ENCODE measurements at regions not wholly inside any gene's neighbourhood (a gene's known extent, or its start where the extent isn't known, plus 50 kb on each side); places are given as distances from the start of the nearest gene placed in this dataset.

- ATAC-seq = no peak
- no peak for DNase-seq
- intact Hi-C loops (cut with DNase I) = no loop called here
Observed at GRCh38 chr13:39887387-39887786, 231.9 kb downstream of the COG6 start.

DNA sequence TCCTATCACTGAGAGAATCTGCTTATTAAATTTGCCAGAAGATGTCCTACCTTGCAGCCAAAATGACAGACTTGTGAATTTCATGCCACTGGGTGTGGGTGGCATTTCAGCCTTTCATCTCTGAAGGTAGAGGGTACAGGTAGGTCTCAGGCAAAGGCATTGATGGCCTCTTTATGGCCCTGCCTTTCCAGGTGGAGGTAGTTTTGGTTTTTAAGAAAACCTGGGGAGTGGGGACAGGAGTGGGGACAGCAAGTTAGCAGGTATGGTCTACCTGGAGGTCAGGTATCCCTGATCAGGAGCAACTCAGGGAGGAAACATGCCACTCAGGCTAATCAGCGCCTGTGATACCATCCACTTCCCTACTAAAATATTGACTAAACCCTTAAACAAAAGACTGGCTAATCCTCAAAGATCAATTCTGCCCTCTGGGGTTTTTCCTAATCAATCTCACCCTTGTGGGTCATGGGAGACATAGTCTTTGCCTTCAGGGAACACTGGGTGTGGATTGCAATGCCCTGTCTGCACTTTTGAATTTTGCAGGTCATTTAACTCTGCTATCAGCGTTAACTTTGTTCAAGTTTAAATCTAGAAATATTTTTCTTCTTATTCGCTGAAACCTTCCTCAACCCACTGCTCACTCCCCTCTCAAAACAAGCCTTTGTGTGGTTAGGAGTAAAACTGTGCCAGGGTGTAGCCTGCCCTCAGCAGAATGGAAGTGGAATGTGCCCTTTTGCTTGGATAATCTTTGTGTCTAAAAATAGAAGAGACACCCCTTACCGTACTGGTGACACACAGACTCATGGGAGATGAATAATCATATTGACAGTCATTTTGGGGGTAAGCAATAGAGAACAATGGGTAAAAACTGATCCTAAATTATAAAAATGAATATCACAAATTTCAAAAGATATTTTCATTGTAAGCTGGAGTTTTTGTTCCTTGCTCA is 233.7 kb downstream of the COG6 start:
- intact Hi-C loops (cut with DNase I) = no loop called here
- ATAC-seq = peak; percentile 47 to 75
- DNase-seq = no peak

- no peak for ATAC-seq
- intact Hi-C loops (cut with DNase I) = no loop called here
- DNase-seq = no peak
Observed at GRCh38 chr13:39890537-39890936, 235.1 kb downstream of the COG6 start.

GRCh38 chr13:39892721-39893685 is 237.5 kb downstream of the COG6 start:
- ATAC-seq = peak; percentile 78 to 90
- intact Hi-C loops (cut with DNase I) = no loop called here
- peak; percentile 55 for DNase-seq

DNA sequence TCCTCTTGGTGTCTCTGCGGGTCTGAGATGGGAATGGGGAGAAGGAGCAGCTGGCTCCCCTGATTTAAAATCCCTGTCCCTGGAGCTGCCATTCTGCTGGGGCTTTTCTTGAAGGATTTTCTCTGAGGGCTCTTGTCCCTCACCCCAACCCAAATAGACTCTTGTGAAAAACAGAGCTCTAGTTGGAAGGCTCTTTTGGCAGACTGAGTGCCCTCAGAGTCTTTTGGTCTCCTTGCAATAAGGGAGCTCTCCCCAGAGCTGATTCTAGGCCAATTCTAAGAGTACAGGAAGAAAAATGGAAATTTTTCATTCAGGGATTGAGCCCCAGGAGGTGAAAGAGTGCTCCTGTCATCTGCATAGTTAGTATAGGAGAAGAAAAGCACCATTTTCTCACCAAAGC is 238.3 kb downstream of the COG6 start:
- DNase-seq (no peak), ATAC-seq (peak; percentile 42 to 62)
- intact Hi-C loops (cut with DNase I) = no loop called here

GRCh38 chr13:39894586-39894985 is 239.1 kb downstream of the COG6 start:
- intact Hi-C loops (cut with DNase I) = no loop called here
- DNase-seq = no peak
- no peak for ATAC-seq

GRCh38 chr13:39895254-39895653 is 239.8 kb downstream of the COG6 start:
- no peak for ATAC-seq
- DNase-seq = no peak
- intact Hi-C loops (cut with DNase I) = no loop called here

- DNase-seq (no peak), ATAC-seq (no peak)
- intact Hi-C loops (cut with DNase I) = no loop called here
Observed at GRCh38 chr13:39897636-39898035, 242.2 kb downstream of the COG6 start.

DNA sequence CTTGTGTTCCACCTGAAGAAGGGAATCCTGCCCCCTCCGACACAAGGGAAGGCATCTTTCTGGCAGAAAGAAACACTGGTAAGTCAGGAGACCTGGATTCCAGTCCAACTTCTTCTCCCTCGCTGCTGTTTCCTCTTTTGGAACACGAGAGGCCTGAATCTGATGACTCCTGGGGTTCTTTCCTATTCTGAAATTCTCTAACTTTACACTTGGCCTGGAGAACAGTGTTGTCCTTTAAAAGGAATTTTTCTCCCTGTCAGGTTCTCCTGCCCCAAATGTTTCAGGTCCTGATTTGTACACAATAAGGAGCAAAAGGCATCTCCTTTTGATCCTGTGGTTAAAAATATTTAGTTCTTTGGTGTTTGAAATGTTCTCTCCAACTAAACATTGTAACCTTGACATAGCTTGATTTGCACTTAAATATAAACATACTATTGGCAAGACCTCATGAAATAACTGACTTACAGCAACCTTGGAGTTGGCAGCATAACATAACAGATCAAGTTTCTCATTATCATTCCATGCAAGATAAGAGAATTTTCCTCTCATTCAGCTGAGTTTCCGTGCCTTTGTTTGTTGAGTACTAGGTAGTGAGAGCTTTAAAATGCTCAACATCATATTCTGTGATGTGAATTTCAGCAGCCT is 244.8 kb downstream of the COG6 start:
- intact Hi-C loops (cut with DNase I) = no loop called here
- ATAC-seq (peak; percentile 44 to 57), DNase-seq (no peak)

GRCh38 chr13:39904959-39905358 is 249.5 kb downstream of the COG6 start:
- intact Hi-C loops (cut with DNase I) = no loop called here
- DNase-seq (no peak), ATAC-seq (no peak)

DNA sequence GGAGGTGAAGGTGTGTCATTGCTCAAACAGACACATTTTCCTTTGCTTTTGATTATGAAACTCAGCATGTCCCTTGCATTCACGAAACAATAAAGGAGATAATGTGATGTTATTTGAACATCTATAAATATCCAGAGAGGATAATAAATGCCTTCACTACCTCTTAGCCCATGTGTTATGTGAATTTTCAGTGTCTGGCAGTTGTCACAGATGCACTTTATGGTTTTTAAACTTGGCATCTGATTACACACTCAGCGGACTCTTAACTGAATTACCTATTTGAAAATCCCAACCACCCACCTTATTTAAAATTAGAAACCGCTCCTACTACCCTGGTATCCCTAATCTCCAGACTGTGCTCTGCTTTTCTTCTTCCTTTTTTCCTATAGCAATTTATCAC is 254.2 kb downstream of the COG6 start:
- no peak for ATAC-seq
- no peak for DNase-seq
- intact Hi-C loops (cut with DNase I) = no loop called here

GRCh38 chr13:39910041-39910440 is 254.6 kb downstream of the COG6 start:
- no peak for DNase-seq
- intact Hi-C loops (cut with DNase I) = no loop called here
- no peak for ATAC-seq

- intact Hi-C loops (cut with DNase I) = no loop called here
- peak; percentile 28 for DNase-seq
- peak in 1 of 2 donors; percentile 67 for ATAC-seq
Observed at GRCh38 chr13:39910833-39911232, 255.4 kb downstream of the COG6 start.

DNA sequence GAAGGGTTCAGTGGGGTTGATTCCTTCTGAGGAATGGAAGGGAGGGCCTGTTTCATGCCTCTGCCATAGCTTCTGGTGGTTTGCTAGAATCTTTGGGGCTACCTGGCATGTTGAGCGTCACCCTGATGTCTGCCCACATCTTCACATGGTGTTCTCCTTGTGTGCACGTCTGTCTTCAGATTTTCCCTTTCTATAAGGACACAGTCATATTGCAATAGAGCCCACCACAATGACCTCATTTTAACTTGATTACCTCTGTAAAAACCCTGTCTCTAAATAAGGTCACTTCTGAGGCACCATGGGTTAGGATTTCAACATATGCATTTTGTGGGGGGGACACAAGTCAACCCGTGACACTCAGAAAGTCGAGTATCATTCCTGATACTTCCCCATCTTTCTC is 257.9 kb downstream of the COG6 start:
- intact Hi-C loops (cut with DNase I) = no loop called here
- ATAC-seq (no peak), DNase-seq (no peak)

- intact Hi-C loops (cut with DNase I) = no loop called here
- peak; percentile 80 to 90 for ATAC-seq
- peak; percentile 33 for DNase-seq
Observed at GRCh38 chr13:39913928-39914327, 258.5 kb downstream of the COG6 start.

- no peak for DNase-seq
- ATAC-seq = no peak
- intact Hi-C loops (cut with DNase I) = no loop called here
Observed at GRCh38 chr13:39915418-39915817, 260.0 kb downstream of the COG6 start.

- ATAC-seq = no peak
- intact Hi-C loops (cut with DNase I) = no loop called here
- DNase-seq = no peak
Observed at GRCh38 chr13:39916330-39916729, 260.9 kb downstream of the COG6 start.

- DNase-seq (no peak), ATAC-seq (no peak)
- intact Hi-C loops (cut with DNase I) = no loop called here
Observed at GRCh38 chr13:39918620-39919236, 263.3 kb downstream of the COG6 start.

DNA sequence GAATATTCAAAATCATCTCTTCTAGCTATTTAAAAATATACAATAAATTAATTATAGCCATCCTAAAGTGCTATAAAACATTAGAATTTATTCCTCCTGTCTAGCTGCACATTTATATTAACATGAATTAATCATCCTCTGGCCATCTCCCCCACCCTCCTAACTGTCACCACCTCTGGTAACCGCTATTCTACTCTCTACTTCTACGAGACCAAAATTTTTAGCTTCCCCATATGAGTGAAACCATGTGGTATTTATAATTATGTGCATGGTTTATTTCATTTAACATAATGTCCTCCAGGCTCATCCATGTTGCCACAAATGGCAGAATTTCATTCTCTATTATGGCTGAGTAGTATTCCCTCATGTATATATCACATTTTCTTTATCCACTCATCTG is 265.2 kb downstream of the COG6 start:
- DNase-seq (no peak), ATAC-seq (no peak)
- intact Hi-C loops (cut with DNase I) = no loop called here

Measured in left cardiac atrium (tissue), 4 donors.